ENCODE measurements at regions not wholly inside any gene's neighbourhood (a gene's known extent, or its start where the extent isn't known, plus 50 kb on each side); places are given as distances from the start of the nearest gene placed in this dataset.

DNA sequence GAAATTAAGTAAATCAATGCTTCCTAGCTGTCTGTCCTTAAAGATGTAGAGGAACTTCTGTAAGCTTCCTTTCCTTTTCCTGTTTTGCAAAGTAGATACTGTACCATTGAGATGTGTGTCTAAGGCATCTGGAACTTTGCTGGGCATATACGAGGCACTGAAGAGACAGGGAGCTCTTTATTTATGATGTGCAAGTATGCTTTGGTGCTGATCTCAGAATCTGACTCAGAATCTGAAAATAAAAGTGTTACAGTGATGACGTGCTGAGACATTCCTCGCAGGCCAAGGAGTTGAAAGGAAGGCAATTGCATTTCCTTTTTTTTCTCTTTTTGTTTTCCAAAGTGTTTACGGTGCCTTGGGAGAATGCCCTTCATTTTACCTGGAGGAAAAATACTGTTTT lies 230.9 kb upstream of the RGPD4 start:
- no peak overlapping the region for H3K4me3 ChIP-seq

DNA sequence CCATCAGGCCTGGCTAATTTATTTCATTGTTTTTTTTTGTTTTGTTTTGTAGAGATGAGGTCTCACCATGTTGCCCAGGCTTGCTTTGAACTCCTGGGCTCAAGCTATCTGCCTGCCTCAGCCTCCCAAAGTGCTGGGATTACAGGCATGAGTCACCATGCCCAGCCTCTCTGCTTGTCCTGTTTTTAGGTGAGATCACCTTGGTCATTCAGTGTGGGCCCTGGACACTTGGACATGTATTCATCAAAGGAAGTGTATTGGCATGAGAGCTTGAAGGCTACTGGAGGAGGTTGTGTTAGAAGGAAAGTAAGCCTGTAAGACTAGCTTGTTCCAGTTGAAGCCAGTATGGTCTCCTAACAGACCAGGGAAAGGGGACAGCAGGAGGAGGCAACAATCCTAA lies 229.2 kb upstream of the RGPD4 start:
- H3K9me3 ChIP-seq: no peaks in the 10 kb centered on the region
- H3K4me3 ChIP-seq: no peak overlapping the region
- H3K36me3 ChIP-seq: no peaks in the 10 kb centered on the region
- no peak overlapping the region for H3K27ac ChIP-seq
- H3K27me3 ChIP-seq: no peaks in the 10 kb centered on the region
- no peak for DNase-seq
- intact Hi-C loops (cut with DNase I): no loop called here
- TF ChIP-seq POLR2A (IDR thresholded peaks at IDR 0.05): no peak
- no peaks in the 10 kb centered on the region for H3K4me1 ChIP-seq

More for the DNA sequence above, 230.9 kb upstream of the RGPD4 start:
- no peak for TF ChIP-seq POLR2A (IDR thresholded peaks at IDR 0.05)
- TF ChIP-seq, protein P1, sequence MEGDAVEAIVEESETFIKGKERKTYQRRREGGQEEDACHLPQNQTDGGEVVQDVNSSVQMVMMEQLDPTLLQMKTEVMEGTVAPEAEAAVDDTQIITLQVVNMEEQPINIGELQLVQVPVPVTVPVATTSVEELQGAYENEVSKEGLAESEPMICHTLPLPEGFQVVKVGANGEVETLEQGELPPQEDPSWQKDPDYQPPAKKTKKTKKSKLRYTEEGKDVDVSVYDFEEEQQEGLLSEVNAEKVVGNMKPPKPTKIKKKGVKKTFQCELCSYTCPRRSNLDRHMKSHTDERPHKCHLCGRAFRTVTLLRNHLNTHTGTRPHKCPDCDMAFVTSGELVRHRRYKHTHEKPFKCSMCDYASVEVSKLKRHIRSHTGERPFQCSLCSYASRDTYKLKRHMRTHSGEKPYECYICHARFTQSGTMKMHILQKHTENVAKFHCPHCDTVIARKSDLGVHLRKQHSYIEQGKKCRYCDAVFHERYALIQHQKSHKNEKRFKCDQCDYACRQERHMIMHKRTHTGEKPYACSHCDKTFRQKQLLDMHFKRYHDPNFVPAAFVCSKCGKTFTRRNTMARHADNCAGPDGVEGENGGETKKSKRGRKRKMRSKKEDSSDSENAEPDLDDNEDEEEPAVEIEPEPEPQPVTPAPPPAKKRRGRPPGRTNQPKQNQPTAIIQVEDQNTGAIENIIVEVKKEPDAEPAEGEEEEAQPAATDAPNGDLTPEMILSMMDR (IDR thresholded peaks at IDR 0.05): no peak
- Histone ChIP-seq H3K9me3 (no peaks in the 10 kb centered on the region), H3K4me1 (no peaks in the 10 kb centered on the region), H3K27ac (no peak overlapping the region), H3K36me3 (no peaks in the 10 kb centered on the region), H3K27me3 (no peaks in the 10 kb centered on the region)
- intact Hi-C loops (cut with DNase I): no loop called here
- no peak for DNase-seq
- WGBS, 2 donors: 14 to 42% methylated on average over 4 of the region's 4 CpGs

DNA sequence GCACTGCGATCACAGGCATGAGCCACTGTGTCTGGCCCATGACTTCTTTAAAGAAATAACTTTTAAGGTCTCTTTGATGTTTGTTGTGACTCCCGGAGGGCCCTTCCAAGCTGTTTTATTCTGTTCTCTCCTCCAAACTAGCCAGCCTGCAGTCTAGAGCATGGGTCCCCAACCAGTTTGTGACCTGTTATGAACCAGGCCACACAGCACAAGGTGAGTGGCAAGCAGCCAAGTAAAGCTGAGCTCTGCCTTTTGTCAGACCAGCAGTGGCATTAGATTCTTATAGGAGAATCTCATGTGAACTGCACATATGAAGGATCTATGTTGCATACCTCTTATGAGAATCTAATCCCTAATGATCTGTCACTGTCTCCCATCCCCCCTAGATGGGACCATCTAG lies 223.9 kb upstream of the RGPD4 start:
- WGBS, 2 donors: 88 to 94% methylated on average over 2 of the region's 2 CpGs
- TF ChIP-seq POLR2A (IDR thresholded peaks at IDR 0.05): no peak
- TF ChIP-seq, protein P1 (IDR thresholded peaks at IDR 0.05): no peak
- intact Hi-C loops (cut with DNase I): no loop called here

DNA sequence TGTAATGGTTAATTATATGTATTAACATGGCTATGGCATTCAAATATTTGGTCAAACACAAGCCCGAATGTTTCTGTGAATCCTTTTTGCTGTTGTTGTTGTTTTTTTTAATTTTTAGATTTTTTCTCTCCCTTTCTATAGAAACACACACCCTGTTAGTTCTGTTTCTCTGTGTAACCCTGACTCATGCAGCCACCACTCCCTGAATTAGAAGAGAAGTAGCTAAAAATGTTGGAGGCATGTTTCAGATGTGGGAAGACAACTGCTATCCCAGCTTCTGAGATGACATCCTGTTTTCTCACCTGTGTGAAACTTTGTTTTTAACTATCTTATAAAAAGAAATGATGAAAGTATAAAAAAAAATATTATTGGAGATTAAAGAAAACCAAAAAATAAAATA lies 219.6 kb upstream of the RGPD4 start:
- DNase-seq: no peak
- Histone ChIP-seq H3K4me1 (no peaks in the 10 kb centered on the region), H3K27ac (no peak overlapping the region), H3K4me3 (no peak overlapping the region), H3K36me3 (no peaks in the 10 kb centered on the region), H3K9me3 (no peaks in the 10 kb centered on the region), H3K27me3 (no peaks in the 10 kb centered on the region)
- TF ChIP-seq, protein P1 (IDR thresholded peaks at IDR 0.05): no peak
- TF ChIP-seq POLR2A (IDR thresholded peaks at IDR 0.05): no peak
- intact Hi-C loops (cut with DNase I): no loop called here
- 41 to 71% methylated on average over 1 of the region's 1 CpG for WGBS, 2 donors

More for the DNA sequence above, 223.9 kb upstream of the RGPD4 start:
- no peaks in the 10 kb centered on the region for H3K36me3 ChIP-seq
- H3K4me1 ChIP-seq: no peaks in the 10 kb centered on the region
- no peaks in the 10 kb centered on the region for H3K9me3 ChIP-seq
- DNase-seq: no peak
- H3K27ac ChIP-seq: no peak overlapping the region
- H3K4me3 ChIP-seq: no peak overlapping the region
- H3K27me3 ChIP-seq: no peaks in the 10 kb centered on the region

DNA sequence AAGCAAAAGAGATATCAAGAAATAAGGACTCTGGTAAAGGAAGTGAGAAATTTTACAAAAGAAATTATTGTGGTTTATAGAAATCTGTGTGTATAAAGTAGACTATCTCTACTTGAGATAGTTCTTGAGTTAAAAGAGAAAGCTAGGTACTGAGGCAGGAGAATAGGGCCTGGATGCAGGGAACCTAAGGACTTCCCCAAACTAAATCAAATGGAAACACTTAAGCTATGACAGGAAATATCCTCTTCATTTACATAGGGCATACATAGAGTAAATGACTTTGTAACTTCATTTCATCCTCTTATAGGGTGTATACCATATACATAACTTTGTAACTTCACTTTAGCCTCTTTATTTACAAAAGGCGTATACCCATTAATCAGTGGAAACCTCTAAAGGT lies 219.2 kb upstream of the RGPD4 start:
- Histone ChIP-seq H3K9me3 (no peaks in the 10 kb centered on the region), H3K36me3 (no peaks in the 10 kb centered on the region), H3K27ac (no peak overlapping the region), H3K27me3 (no peaks in the 10 kb centered on the region), H3K4me3 (no peak overlapping the region), H3K4me1 (no peaks in the 10 kb centered on the region)
- TF ChIP-seq, protein P1 (IDR thresholded peaks at IDR 0.05): no peak
- no peak for TF ChIP-seq POLR2A (IDR thresholded peaks at IDR 0.05)
- 86 to 92% methylated on average over 1 of the region's 1 CpG for WGBS, 2 donors
- intact Hi-C loops (cut with DNase I): no loop called here
- DNase-seq: no peak

DNA sequence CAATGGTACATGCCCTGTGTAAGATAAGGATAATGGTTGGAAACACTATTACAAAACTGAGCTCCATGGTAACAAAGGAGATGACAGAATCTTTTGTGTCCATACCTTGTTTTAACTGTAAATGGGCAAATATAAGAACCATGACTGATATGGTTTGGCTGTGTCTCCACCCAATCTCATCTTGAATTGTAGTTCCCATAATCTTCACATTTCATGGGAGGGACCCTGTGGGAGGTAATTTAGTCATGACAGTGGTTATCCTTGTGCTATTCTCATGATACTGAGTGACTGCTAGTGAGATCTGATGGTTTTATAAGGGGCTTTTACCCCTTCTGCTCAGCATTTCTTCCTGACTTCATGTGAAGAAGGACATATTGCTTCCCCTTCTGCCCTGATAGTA lies 211.7 kb upstream of the RGPD4 start:
- no peak overlapping the region for H3K27ac ChIP-seq
- H3K36me3 ChIP-seq: no peaks in the 10 kb centered on the region
- TF ChIP-seq, protein P1 (IDR thresholded peaks at IDR 0.05): no peak
- TF ChIP-seq POLR2A (IDR thresholded peaks at IDR 0.05): no peak
- DNase-seq: no peak
- no peaks in the 10 kb centered on the region for H3K4me1 ChIP-seq
- intact Hi-C loops (cut with DNase I): no loop called here
- H3K4me3 ChIP-seq: no peak overlapping the region
- H3K27me3 ChIP-seq: no peaks in the 10 kb centered on the region
- H3K9me3 ChIP-seq: peaks cover 0 to 7% (median 6%) of the 10 kb centered on the region in 3 donors

All from esophagus squamous epithelium (tissue), 5 donors.